Activated CD8-positive, alpha-beta T cell treated with anti-CD3 and anti-CD28 coated beads for 36 hours (primary cell): ENCODE measurements at regions not wholly inside any gene's neighbourhood (a gene's known extent, or its start where the extent isn't known, plus 50 kb on each side); places are given as distances from the start of the nearest gene placed in this dataset.

ENCODE experiments used
- ATAC-seq: fragments of 200-7000 bp; cut with Tn5 transposase; one replicate; pipeline ENCODE4 v1.10.0; 2021; ENCODE audit warnings: mild to moderate bottlenecking, moderate library complexity
- CTCF ChIA-PET: fragments of 350-600 bp; sonication (Branson Sonifier 250); formaldehyde crosslinking; loops from one replicate; lab custom pipeline; 2021; ENCODE audit warnings: antibody characterized with exemption; lab: Charles Lee
- POLR2A ChIA-PET: fragments of 350-600 bp; sonication (Branson Sonifier 250); formaldehyde crosslinking; loops from one replicate; lab custom pipeline; 2021; ENCODE audit warnings: antibody characterized with exemption; lab: Charles Lee
- DNase-seq: peaks from one replicate; pipeline ENCODE4 v3.0.0-alpha.2; 2020
- H3K27ac Mint-ChIP-seq: one replicate; pipeline ENCODE4 v1.8.0; 2021; ENCODE audit warnings: mild to moderate bottlenecking, mixed read lengths
- H3K27me3 Mint-ChIP-seq: one replicate; pipeline ENCODE4 v1.8.0; 2021; ENCODE audit warnings: mixed read lengths
- H3K36me3 Mint-ChIP-seq: one replicate; pipeline ENCODE4 v1.8.0; 2021; ENCODE audit warnings: low read depth, mixed read lengths
- H3K4me1 Mint-ChIP-seq: one replicate; pipeline ENCODE4 v1.8.0; 2021; ENCODE audit warnings: low read depth, mixed read lengths
- H3K4me3 Mint-ChIP-seq: one replicate; pipeline ENCODE4 v1.8.0; 2021; ENCODE audit warnings: mild to moderate bottlenecking, moderate library complexity, mixed read lengths
- H3K9me3 Mint-ChIP-seq: one replicate; pipeline ENCODE4 v1.8.0; 2021; ENCODE audit warnings: mixed read lengths
- intact Hi-C: fragments of 100-400 bp; cut with micrococcal nuclease; formaldehyde crosslinking; loops from one replicate; pipeline ENCODE4 v1.10.0; 2022
- TF ChIP-seq, protein P1 (sequence below): fragments of 200-600 bp; IDR thresholded peaks from one replicate; pipeline ENCODE4 v1.8.0; 2022; ENCODE audit warnings: antibody characterized with exemption, mild to moderate bottlenecking

DNA sequence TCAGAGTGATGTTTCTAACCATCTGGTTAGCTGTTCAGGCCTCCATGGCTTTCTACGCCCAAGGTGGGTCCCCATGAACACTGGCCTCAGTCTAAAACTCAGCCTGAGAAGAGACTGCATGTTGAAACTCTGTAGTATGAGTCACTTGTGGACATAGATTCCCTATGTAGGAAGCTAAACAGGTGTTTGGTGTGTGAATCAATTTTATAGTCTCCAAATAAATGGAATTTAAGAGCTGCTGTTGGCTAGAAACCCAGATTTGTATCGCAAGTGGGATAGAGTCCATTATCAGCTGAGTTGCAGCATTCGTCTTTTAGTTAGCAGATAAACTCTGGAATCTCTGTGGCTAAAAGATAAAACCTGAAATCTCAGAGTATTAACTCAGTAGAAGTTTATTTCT, 131.4 kb downstream of the KCNS3 start:
- POLR2A ChIA-PET = no interaction called here
- CTCF ChIA-PET = no interaction called here

DNA sequence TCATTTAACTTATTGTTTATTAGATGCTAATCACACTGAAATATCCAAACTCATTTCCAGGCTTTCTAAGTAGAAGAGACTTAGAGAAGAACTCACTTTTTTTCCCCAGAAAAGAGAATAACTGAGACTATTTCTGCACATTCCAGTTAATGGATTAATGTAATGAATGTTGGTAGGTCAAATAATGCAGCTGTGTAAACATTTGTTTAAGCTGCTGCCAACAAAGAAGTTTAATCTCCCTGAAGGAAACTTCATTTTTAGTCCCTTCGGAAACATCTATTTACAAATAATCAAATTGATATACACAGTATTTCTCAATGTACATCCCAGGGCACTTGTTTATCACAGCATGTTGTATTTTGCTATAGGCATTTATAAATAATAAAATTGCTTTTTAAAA, 126.9 kb downstream of the KCNS3 start:
- POLR2A ChIA-PET = interaction anchor here (1.1 kb wide), 1 partner anchor 9 kb away, joined by 3 read pairs; no protein-coding TSS in a partner anchor
- no peak overlapping the region for H3K4me3 Mint-ChIP-seq
- ATAC-seq = no peak
- no peak for DNase-seq
- H3K36me3 Mint-ChIP-seq = no peaks in the 10 kb centered on the region
- CTCF ChIA-PET = no interaction called here
- H3K27me3 Mint-ChIP-seq = no peaks in the 10 kb centered on the region
- peaks cover 2% of the 10 kb centered on the region for H3K9me3 Mint-ChIP-seq
- no peak overlapping the region for H3K27ac Mint-ChIP-seq
- TF ChIP-seq, protein P1, sequence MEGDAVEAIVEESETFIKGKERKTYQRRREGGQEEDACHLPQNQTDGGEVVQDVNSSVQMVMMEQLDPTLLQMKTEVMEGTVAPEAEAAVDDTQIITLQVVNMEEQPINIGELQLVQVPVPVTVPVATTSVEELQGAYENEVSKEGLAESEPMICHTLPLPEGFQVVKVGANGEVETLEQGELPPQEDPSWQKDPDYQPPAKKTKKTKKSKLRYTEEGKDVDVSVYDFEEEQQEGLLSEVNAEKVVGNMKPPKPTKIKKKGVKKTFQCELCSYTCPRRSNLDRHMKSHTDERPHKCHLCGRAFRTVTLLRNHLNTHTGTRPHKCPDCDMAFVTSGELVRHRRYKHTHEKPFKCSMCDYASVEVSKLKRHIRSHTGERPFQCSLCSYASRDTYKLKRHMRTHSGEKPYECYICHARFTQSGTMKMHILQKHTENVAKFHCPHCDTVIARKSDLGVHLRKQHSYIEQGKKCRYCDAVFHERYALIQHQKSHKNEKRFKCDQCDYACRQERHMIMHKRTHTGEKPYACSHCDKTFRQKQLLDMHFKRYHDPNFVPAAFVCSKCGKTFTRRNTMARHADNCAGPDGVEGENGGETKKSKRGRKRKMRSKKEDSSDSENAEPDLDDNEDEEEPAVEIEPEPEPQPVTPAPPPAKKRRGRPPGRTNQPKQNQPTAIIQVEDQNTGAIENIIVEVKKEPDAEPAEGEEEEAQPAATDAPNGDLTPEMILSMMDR = no peak
- intact Hi-C loops = no loop called here
- H3K4me1 Mint-ChIP-seq = no peaks in the 10 kb centered on the region

More for the DNA sequence above, 131.4 kb downstream of the KCNS3 start:
- H3K27me3 Mint-ChIP-seq = no peaks in the 10 kb centered on the region
- H3K9me3 Mint-ChIP-seq = peaks cover 5% of the 10 kb centered on the region
- no peak overlapping the region for H3K4me3 Mint-ChIP-seq
- no peak overlapping the region for H3K27ac Mint-ChIP-seq
- no peak for ATAC-seq
- intact Hi-C loops = no loop called here
- TF ChIP-seq, protein P1 = no peak
- no peaks in the 10 kb centered on the region for H3K4me1 Mint-ChIP-seq
- H3K36me3 Mint-ChIP-seq = no peaks in the 10 kb centered on the region
- no peak for DNase-seq

DNA sequence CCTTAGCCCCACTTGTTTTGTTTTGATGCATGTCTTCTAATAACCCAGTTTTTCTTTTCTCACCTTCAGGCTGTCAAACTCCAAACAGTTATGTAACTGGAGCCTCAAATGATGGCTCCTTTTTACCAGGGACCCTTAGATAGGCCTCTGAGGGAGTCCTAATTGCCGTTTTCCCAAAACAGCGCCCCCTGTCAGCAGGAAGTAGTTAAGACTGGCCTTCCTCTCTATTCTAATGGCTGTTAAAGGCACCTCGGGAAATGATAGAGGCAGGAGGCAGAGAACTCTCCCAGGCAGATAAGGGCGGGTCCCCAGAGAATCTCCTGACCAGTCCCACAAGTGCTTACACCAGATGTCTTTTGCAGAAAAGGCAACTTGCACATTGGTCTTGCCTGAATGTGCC, 123.2 kb downstream of the KCNS3 start:
- POLR2A ChIA-PET = no interaction called here
- Mint-ChIP-seq H3K27me3 (no peaks in the 10 kb centered on the region), H3K9me3 (peaks cover 4% of the 10 kb centered on the region), H3K4me3 (no peak overlapping the region), H3K36me3 (no peaks in the 10 kb centered on the region), H3K27ac (no peak overlapping the region), H3K4me1 (no peaks in the 10 kb centered on the region)
- CTCF ChIA-PET = no interaction called here
- intact Hi-C loops = no loop called here
- DNase-seq (no peak), ATAC-seq (no peak)
- TF ChIP-seq, protein P1 = no peak

DNA sequence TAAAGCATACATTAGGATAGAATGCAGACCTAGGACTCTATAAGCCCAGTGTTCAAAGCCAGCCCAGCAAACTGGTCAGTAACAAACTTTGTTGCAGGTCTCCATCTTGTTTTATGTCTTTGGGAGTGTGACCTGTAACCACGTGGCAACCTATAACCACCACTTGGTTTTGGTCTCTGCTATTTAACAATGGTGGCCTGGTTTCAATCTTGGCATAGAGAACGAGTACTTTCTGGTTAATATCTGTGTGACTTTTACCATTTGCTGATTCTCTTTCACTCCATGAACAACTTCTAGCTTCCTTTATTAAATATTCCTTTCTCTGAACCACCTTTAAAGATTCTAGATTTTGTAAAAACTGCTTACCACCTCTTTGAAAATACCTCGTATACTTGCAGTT, 118.5 kb downstream of the KCNS3 start:
- Mint-ChIP-seq H3K36me3 (no peaks in the 10 kb centered on the region), H3K27me3 (peaks cover 2% of the 10 kb centered on the region), H3K4me1 (no peaks in the 10 kb centered on the region), H3K4me3 (no peak overlapping the region), H3K27ac (no peak overlapping the region), H3K9me3 (peaks cover 4% of the 10 kb centered on the region)
- POLR2A ChIA-PET = interaction anchor here (1.0 kb wide), 1 partner anchor 9 kb away, joined by 3 read pairs; no protein-coding TSS in a partner anchor
- intact Hi-C loops = no loop called here
- ATAC-seq (no peak), DNase-seq (no peak)
- CTCF ChIA-PET = no interaction called here
- TF ChIP-seq, protein P1 = no peak

DNA sequence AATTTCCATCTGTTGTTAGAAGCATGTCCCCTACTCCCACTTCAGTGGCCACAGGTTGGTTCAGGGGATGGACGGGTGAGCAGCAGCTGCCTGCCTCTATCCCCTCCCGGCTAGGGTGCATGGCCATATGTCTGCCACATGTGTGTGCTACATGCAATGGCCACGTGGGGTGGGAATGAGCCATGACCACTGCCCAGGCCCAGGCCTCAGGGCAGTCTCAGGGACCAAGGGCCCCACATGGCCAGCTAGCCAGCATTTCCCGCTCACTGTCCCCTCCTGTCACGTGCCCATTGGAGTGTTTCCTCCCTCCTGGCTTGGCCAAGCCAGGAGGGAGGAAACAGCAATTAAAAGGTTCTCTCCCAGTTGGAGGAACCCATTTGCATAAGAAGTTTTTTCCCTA, 117.1 kb downstream of the KCNS3 start:
- H3K27ac Mint-ChIP-seq = no peak overlapping the region
- H3K36me3 Mint-ChIP-seq = no peaks in the 10 kb centered on the region
- peaks cover 4% of the 10 kb centered on the region for H3K9me3 Mint-ChIP-seq
- H3K27me3 Mint-ChIP-seq = peaks cover 2% of the 10 kb centered on the region
- H3K4me3 Mint-ChIP-seq = no peak overlapping the region
- DNase-seq = no peak
- no peaks in the 10 kb centered on the region for H3K4me1 Mint-ChIP-seq
- CTCF ChIA-PET = no interaction called here
- intact Hi-C loops = no loop called here
- POLR2A ChIA-PET = no interaction called here
- TF ChIP-seq, protein P1 = no peak
- ATAC-seq = no peak
